IMR-90 (cell line): ENCODE measurements at regions not wholly inside any gene's neighbourhood (a gene's known extent, or its start where the extent isn't known, plus 50 kb on each side); places are given as distances from the start of the nearest gene placed in this dataset.

ENCODE experiments used
- ATAC-seq: fragments of 200-7000 bp; cut with Tn5 transposase; 2 replicates; pipeline ENCODE4 v1.9.1; 2020; ENCODE audit warnings: low read depth, mild to moderate bottlenecking, moderate library complexity
- BruUV-seq: library from RNA; stranded (reverse); fragments of 400-500 nt; replicated peaks from 2 replicates; lab custom pipeline; 2021; lab: Mats Ljungman, UMichigan
- CTCF ChIA-PET: fragments of 300-600 bp; formaldehyde crosslinking; extraction: SDS; loops from one replicate; lab custom pipeline; 2021; ENCODE audit warnings: antibody characterized with exemption; lab: Yijun Ruan, JAX
- POLR2A ChIA-PET: fragments of 300-600 bp; sonication (Branson Sonifier 250); formaldehyde crosslinking; loops from one replicate; lab custom pipeline; 2022; ENCODE audit warnings: antibody characterized with exemption; ENCODE audit not compliant: unreplicated experiment; lab: Charles Lee
- DNase-seq: peaks from one replicate; pipeline ENCODE4 v3.0.0; 2013
- H2AFZ ChIP-seq: replicated peaks from 2 replicates; pipeline ENCODE3; 2013; ENCODE audit warnings: low read length, mild to moderate bottlenecking; ENCODE audit not compliant: poor library complexity
- H2AK5ac ChIP-seq: 2 replicates; pipeline ENCODE4 v1.6.1; 2013; ENCODE audit warnings: low read depth, low read length, inconsistent platforms
- H2AK9ac ChIP-seq: replicated peaks from 2 replicates; pipeline ENCODE3; 2013; ENCODE audit warnings: mild to moderate bottlenecking, low read depth, low read length, moderate library complexity; ENCODE audit not compliant: poor library complexity
- H2BK120ac ChIP-seq: 2 replicates; pipeline ENCODE4 v1.6.1; 2013; ENCODE audit warnings: low read depth, low read length, inconsistent platforms
- H2BK15ac ChIP-seq: 3 replicates; pipeline ENCODE4 v1.6.1; 2013; ENCODE audit warnings: low read depth, low read length, inconsistent platforms
- H2BK20ac ChIP-seq: 2 replicates; pipeline ENCODE4 v1.6.1; 2013; ENCODE audit warnings: low read depth, mild to moderate bottlenecking, inconsistent platforms, low read length, moderate library complexity
- H2BK5ac ChIP-seq: 2 replicates; pipeline ENCODE4 v1.6.1; 2013; ENCODE audit warnings: mild to moderate bottlenecking, low read depth, low read length, inconsistent platforms; ENCODE audit not compliant: poor library complexity, severe bottlenecking
- H3K14ac ChIP-seq: replicated peaks from 2 replicates; pipeline ENCODE4 v1.6.1; 2013; ENCODE audit warnings: low read depth, low read length, inconsistent platforms
- H3K18ac ChIP-seq: 2 replicates; pipeline ENCODE4 v1.6.1; 2013; ENCODE audit warnings: low read depth, low read length, control low read depth
- H3K23ac ChIP-seq: 2 replicates; pipeline ENCODE4 v1.6.1; 2013; ENCODE audit warnings: low read depth, low read length, inconsistent platforms
- H3K27ac ChIP-seq: 2 replicates; pipeline ENCODE4 v1.5.1; 2013; ENCODE audit warnings: mild to moderate bottlenecking, control low read depth, low read length; ENCODE audit not compliant: insufficient read depth
- H3K27me3 ChIP-seq: 2 replicates; pipeline ENCODE4 v1.6.1; 2013; ENCODE audit warnings: low read length; ENCODE audit not compliant: control insufficient read depth, insufficient read depth
- H3K36me3 ChIP-seq: 2 replicates; pipeline ENCODE4 v1.6.1; 2013; ENCODE audit warnings: low read length, mixed read lengths; ENCODE audit not compliant: control insufficient read depth, insufficient read depth
- H3K4ac ChIP-seq: 2 replicates; pipeline ENCODE4 v1.6.1; 2013; ENCODE audit warnings: low read depth, low read length, inconsistent platforms
- H3K4me1 ChIP-seq: 2 replicates; pipeline ENCODE4 v1.6.1; 2013; ENCODE audit warnings: low read length, mixed read lengths; ENCODE audit not compliant: control insufficient read depth, insufficient read depth
- H3K4me2 ChIP-seq: 2 replicates; pipeline ENCODE4 v1.6.1; 2013; ENCODE audit warnings: low read depth, mild to moderate bottlenecking, control low read depth, low read length, moderate library complexity
- H3K4me3 ChIP-seq: 2 replicates; pipeline ENCODE4 v1.5.1; 2013; ENCODE audit warnings: low read depth, mild to moderate bottlenecking, control low read depth, low read length, moderate library complexity; ENCODE audit not compliant: insufficient read depth
- H3K56ac ChIP-seq: 2 replicates; pipeline ENCODE4 v1.6.1; 2013; ENCODE audit warnings: low read length, inconsistent platforms; ENCODE audit not compliant: insufficient read depth; ENCODE audit errors: extremely low read depth
- H3K79me1 ChIP-seq, 2 experiments: 2 replicates each; pipeline ENCODE4 v1.6.1; 2013; ENCODE audit warnings: low read length in 2 of 2, inconsistent platforms in 1 of 2, low read depth in 1 of 2
- H3K9ac ChIP-seq: 2 replicates; pipeline ENCODE4 v1.6.1; 2013; ENCODE audit warnings: low read depth, low read length, control low read depth
- H3K9me1 ChIP-seq: 2 replicates; pipeline ENCODE4 v1.6.1; 2013; ENCODE audit warnings: low read length, inconsistent platforms; ENCODE audit not compliant: insufficient read depth
- H3K9me3 ChIP-seq: 2 replicates; pipeline ENCODE4 v1.6.1; 2013; ENCODE audit warnings: low read length; ENCODE audit not compliant: control insufficient read depth, insufficient read depth
- H4K20me1 ChIP-seq: 2 replicates; pipeline ENCODE4 v1.6.1; 2013; ENCODE audit warnings: low read length, inconsistent platforms; ENCODE audit not compliant: insufficient read depth
- H4K5ac ChIP-seq: 2 replicates; pipeline ENCODE4 v1.6.1; 2013; ENCODE audit warnings: mild to moderate bottlenecking, low read depth, low read length, control low read depth
- H4K8ac ChIP-seq, 2 experiments: 2 replicates each; pipeline ENCODE4 v1.6.1; 2013; ENCODE audit warnings: low read depth in 2 of 2, low read length in 2 of 2, control low read depth in 1 of 2, inconsistent platforms in 1 of 2
- H4K91ac ChIP-seq: 2 replicates; pipeline ENCODE4 v1.6.1; 2013; ENCODE audit warnings: low read depth, low read length, inconsistent platforms; ENCODE audit not compliant: insufficient read depth
- BHLHE40 ChIP-seq: fragments of 150-350 bp; IDR thresholded peaks from 2 replicates; pipeline ENCODE4 v1.6.1; 2016; ENCODE audit warnings: mild to moderate bottlenecking, low read depth, low read length
- CEBPB ChIP-seq: IDR thresholded peaks from 2 replicates; pipeline ENCODE4 v1.6.1; 2012; ENCODE audit warnings: low read depth, low read length, improper control_type of control experiment
- CHD1 ChIP-seq: IDR thresholded peaks from 2 replicates; pipeline ENCODE4 v1.6.1; 2012; ENCODE audit warnings: low read depth, low read length, improper control_type of control experiment
- CTCF ChIP-seq: conservative IDR thresholded peaks from 2 replicates; pipeline ENCODE4 v1.5.1; 2012; ENCODE audit warnings: mild to moderate bottlenecking, low read depth, low read length, improper control_type of control experiment
- ELK1 ChIP-seq: fragments of 150-350 bp; IDR thresholded peaks from 2 replicates; pipeline ENCODE4 v1.6.1; 2016; ENCODE audit warnings: low read depth, mild to moderate bottlenecking, low read length, moderate library complexity, borderline replicate concordance
- FOS ChIP-seq: fragments of 150-350 bp; IDR thresholded peaks from 2 replicates; pipeline ENCODE4 v1.6.1; 2016; ENCODE audit warnings: low read depth, low read length
- MAFK ChIP-seq: IDR thresholded peaks from 2 replicates; pipeline ENCODE4 v1.6.1; 2012; ENCODE audit warnings: low read depth, low read length, improper control_type of control experiment
- MAZ ChIP-seq: IDR thresholded peaks from 2 replicates; pipeline ENCODE4 v1.6.1; 2012; ENCODE audit warnings: low read depth, mild to moderate bottlenecking, low read length, improper control_type of control experiment, moderate library complexity, borderline replicate concordance
- MXI1 ChIP-seq: IDR thresholded peaks from 2 replicates; pipeline ENCODE4 v1.6.1; 2012; ENCODE audit warnings: low read depth, mild to moderate bottlenecking, low read length, moderate library complexity, borderline replicate concordance
- NFE2L2 ChIP-seq: fragments of 150-350 bp; IDR thresholded peaks from 2 replicates; pipeline ENCODE4 v1.6.1; 2016; ENCODE audit warnings: low read depth, mild to moderate bottlenecking, low read length
- POLR2A ChIP-seq: IDR thresholded peaks from 2 replicates; pipeline ENCODE4 v1.6.1; 2012; ENCODE audit warnings: mild to moderate bottlenecking, low read depth, low read length
- RAD21 ChIP-seq: IDR thresholded peaks from 2 replicates; pipeline ENCODE4 v1.6.1; 2012; ENCODE audit warnings: low read length, improper control_type of control experiment
- RCOR1 ChIP-seq: IDR thresholded peaks from 2 replicates; pipeline ENCODE4 v1.6.1; 2012; ENCODE audit warnings: mild to moderate bottlenecking, low read length, improper control_type of control experiment; ENCODE audit not compliant: insufficient replicate concordance
- RFX5 ChIP-seq: IDR thresholded peaks from 2 replicates; pipeline ENCODE4 v1.8.0; 2012; ENCODE audit warnings: low read depth, mild to moderate bottlenecking, low read length, moderate library complexity
- SMC3 ChIP-seq: fragments of 150-350 bp; IDR thresholded peaks from 2 replicates; pipeline ENCODE4 v1.6.1; 2016; ENCODE audit warnings: low read depth, mild to moderate bottlenecking, antibody characterized with exemption, low read length, moderate library complexity
- USF2 ChIP-seq: fragments of 150-350 bp; IDR thresholded peaks from 2 replicates; pipeline ENCODE4 v1.6.1; 2017; ENCODE audit warnings: mild to moderate bottlenecking, antibody characterized with exemption, low read length, low read depth
- WGBS, 2 experiments: methylation state at CpG; one replicate each; pipeline versions ENCODE4 v1.1.5 to v1.1.7; 2013; ENCODE audit warnings: missing lambda C conversion rate in 2 of 2; ENCODE audit not compliant: insufficient read length in 1 of 2; ENCODE audit errors: extremely low coverage in 2 of 2; 5-methylcytosine and 5-hydroxymethylcytosine counted together
- dilution Hi-C: fragments of 300-500 bp; cut with HindIII; formaldehyde crosslinking; loops from one replicate; pipeline ENCODE4 v1.14.3; 2018; ENCODE audit warnings: low sequenced_read_pairs; ENCODE audit not compliant: unreplicated experiment
- in situ Hi-C: fragments of 300-500 bp; cut with MboI; formaldehyde crosslinking; loops from 3 replicates; pipeline ENCODE4 v1.14.3; 2019; ENCODE audit warnings: low sequenced_read_pairs, inconsistent platforms, mixed read lengths
- intact Hi-C: fragments of 100-400 bp; cut with micrococcal nuclease; formaldehyde crosslinking; loops from 2 replicates; pipeline ENCODE4 v1.10.0; 2022

- H3K4me2 ChIP-seq = no peak overlapping the region
- no peak overlapping the region for H2AFZ ChIP-seq
- H2BK5ac ChIP-seq = no peak overlapping the region
- H3K27me3 ChIP-seq = no peaks in the 10 kb centered on the region
- dilution Hi-C loops = no loop called here
- peaks cover 43% of the 10 kb centered on the region for H3K9me3 ChIP-seq
- no peaks in the 10 kb centered on the region for H3K36me3 ChIP-seq
- WGBS, 2 experiments = no CpG with 5 or more reads among the region's 4 CpGs
- CTCF ChIA-PET = no interaction called here
- H2BK20ac ChIP-seq = no peak overlapping the region
- TF ChIP-seq CHD1 (no peak), POLR2A (no peak), FOS (no peak), MAZ (no peak), RFX5 (no peak), RCOR1 (no peak), MAFK (no peak), ELK1 (no peak), MXI1 (no peak), BHLHE40 (no peak), CTCF (no peak), RAD21 (no peak), NFE2L2 (no peak), CEBPB (no peak), SMC3 (no peak), USF2 (no peak)
- H3K9ac ChIP-seq = no peak overlapping the region
- no peak overlapping the region for H3K56ac ChIP-seq
- no peak overlapping the region for H4K5ac ChIP-seq
- intact Hi-C loops = no loop called here
- H4K91ac ChIP-seq = no peak overlapping the region
- H2BK15ac ChIP-seq = no peak overlapping the region
- POLR2A ChIA-PET = no interaction called here
- H3K23ac ChIP-seq = no peak overlapping the region
- H3K27ac ChIP-seq = no peak overlapping the region
- H3K79me1 ChIP-seq = no peaks in the 10 kb centered on the region
- H3K4ac ChIP-seq = no peak overlapping the region
- H4K8ac ChIP-seq = no peak overlapping the region
- H2AK5ac ChIP-seq = no peak overlapping the region
- no peak overlapping the region for H2AK9ac ChIP-seq
- in situ Hi-C loops = no loop called here
- DNase-seq (no peak), ATAC-seq (no peak)
- no peak overlapping the region for H2BK120ac ChIP-seq
- H3K14ac ChIP-seq = no peak overlapping the region
- H3K4me1 ChIP-seq = no peaks in the 10 kb centered on the region
- no TSS peak for BruUV-seq
- H3K18ac ChIP-seq = no peak overlapping the region
- no peak overlapping the region for H3K4me3 ChIP-seq
- no peaks in the 10 kb centered on the region for H4K20me1 ChIP-seq
- H3K9me1 ChIP-seq = no peaks in the 10 kb centered on the region
Observed at GRCh38 chr10:128979405-128979804, 487.6 kb upstream of the MGMT start.
